ENCODE measurements at regions not wholly inside any gene's neighbourhood (a gene's known extent, or its start where the extent isn't known, plus 50 kb on each side); places are given as distances from the start of the nearest gene placed in this dataset.

DNA sequence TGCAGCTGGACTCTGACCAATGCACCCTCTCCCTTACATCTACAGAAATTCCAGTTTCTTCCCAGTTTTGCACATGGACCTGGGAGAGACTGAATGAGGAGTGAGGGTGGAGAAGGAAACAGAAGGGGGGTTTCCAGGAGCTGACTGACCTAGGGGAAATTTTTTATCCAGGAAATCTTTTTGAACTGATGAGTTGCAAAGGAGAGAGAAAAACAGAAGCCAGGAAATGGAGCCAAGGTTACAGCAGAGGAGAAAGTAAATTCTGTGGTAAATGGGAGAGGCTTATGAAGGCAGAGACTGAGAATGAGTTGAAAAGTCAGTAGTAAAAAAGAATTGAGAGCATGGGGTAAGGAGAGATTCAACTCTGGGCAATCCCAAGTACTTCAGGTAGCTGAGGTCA is 192.8 kb downstream of the SMIM20 start (continued):
- TF ChIP-seq, protein P1, sequence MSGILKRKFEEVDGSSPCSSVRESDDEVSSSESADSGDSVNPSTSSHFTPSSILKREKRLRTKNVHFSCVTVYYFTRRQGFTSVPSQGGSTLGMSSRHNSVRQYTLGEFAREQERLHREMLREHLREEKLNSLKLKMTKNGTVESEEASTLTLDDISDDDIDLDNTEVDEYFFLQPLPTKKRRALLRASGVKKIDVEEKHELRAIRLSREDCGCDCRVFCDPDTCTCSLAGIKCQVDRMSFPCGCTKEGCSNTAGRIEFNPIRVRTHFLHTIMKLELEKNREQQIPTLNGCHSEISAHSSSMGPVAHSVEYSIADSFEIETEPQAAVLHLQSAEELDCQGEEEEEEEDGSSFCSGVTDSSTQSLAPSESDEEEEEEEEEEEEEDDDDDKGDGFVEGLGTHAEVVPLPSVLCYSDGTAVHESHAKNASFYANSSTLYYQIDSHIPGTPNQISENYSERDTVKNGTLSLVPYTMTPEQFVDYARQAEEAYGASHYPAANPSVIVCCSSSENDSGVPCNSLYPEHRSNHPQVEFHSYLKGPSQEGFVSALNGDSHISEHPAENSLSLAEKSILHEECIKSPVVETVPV (CRISPR knock-in tag; IDR thresholded peaks at IDR 0.05), result no peak
- TF ChIP-seq ZNF70 (CRISPR knock-in tag; IDR thresholded peaks at IDR 0.05), result no peak
- TF ChIP-seq TCF4 (CRISPR knock-in tag; IDR thresholded peaks at IDR 0.05; ENCODE audit: borderline replicate concordance), result no peak
- no peak for TF ChIP-seq BACH2 (CRISPR knock-in tag; IDR thresholded peaks at IDR 0.05; ENCODE audit: borderline replicate concordance)

DNA sequence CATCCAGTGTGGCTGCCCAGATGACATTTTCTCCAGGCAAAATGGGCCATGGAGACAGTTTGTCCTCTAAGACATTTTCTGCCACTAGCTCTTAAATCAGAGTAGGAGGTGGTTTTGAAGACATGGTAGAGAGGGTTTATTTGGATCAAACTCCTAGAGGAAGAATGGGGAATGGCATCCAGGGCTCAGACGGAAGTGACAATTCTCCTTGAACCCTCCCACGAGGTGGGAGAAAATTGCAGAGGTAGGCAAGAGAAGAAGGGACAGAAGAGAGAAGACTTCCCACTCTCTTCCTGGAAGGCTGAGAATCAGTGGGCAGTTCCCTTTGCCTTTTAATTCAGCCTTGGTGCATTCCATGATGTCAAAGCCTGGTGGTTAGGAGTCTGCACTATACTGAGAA is 194.0 kb downstream of the SMIM20 start:
- ATAC-seq, result no peak
- TF ChIP-seq, protein P2, sequence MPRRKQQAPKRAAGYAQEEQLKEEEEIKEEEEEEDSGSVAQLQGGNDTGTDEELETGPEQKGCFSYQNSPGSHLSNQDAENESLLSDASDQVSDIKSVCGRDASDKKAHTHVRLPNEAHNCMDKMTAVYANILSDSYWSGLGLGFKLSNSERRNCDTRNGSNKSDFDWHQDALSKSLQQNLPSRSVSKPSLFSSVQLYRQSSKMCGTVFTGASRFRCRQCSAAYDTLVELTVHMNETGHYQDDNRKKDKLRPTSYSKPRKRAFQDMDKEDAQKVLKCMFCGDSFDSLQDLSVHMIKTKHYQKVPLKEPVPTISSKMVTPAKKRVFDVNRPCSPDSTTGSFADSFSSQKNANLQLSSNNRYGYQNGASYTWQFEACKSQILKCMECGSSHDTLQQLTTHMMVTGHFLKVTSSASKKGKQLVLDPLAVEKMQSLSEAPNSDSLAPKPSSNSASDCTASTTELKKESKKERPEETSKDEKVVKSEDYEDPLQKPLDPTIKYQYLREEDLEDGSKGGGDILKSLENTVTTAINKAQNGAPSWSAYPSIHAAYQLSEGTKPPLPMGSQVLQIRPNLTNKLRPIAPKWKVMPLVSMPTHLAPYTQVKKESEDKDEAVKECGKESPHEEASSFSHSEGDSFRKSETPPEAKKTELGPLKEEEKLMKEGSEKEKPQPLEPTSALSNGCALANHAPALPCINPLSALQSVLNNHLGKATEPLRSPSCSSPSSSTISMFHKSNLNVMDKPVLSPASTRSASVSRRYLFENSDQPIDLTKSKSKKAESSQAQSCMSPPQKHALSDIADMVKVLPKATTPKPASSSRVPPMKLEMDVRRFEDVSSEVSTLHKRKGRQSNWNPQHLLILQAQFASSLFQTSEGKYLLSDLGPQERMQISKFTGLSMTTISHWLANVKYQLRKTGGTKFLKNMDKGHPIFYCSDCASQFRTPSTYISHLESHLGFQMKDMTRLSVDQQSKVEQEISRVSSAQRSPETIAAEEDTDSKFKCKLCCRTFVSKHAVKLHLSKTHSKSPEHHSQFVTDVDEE (CRISPR knock-in tag; IDR thresholded peaks at IDR 0.05), result no peak
- TF ChIP-seq, protein P1 (CRISPR knock-in tag; IDR thresholded peaks at IDR 0.05), result no peak
- TF ChIP-seq ISL1 (CRISPR knock-in tag; IDR thresholded peaks at IDR 0.05), result no peak
- TF ChIP-seq PPARA (CRISPR knock-in tag; IDR thresholded peaks at IDR 0.05; ENCODE audit: borderline replicate concordance), result no peak
- no peak for TF ChIP-seq ZNF565 (CRISPR knock-in tag; conservative IDR thresholded peaks at IDR 0.05; ENCODE audit: low read depth)
- TF ChIP-seq CSDC2 (CRISPR knock-in tag; IDR thresholded peaks at IDR 0.05), result no peak
- no peak for TF ChIP-seq ZNF70 (CRISPR knock-in tag; IDR thresholded peaks at IDR 0.05)
- no peak for TF ChIP-seq ZFP3 (CRISPR knock-in tag; IDR thresholded peaks at IDR 0.05)
- TF ChIP-seq, protein P3, sequence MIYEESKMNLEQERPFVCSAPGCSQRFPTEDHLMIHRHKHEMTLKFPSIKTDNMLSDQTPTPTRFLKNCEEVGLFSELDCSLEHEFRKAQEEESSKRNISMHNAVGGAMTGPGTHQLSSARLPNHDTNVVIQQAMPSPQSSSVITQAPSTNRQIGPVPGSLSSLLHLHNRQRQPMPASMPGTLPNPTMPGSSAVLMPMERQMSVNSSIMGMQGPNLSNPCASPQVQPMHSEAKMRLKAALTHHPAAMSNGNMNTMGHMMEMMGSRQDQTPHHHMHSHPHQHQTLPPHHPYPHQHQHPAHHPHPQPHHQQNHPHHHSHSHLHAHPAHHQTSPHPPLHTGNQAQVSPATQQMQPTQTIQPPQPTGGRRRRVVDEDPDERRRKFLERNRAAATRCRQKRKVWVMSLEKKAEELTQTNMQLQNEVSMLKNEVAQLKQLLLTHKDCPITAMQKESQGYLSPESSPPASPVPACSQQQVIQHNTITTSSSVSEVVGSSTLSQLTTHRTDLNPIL (CRISPR knock-in tag; IDR thresholded peaks at IDR 0.05; ENCODE audit: low read depth), result no peak
- no peak for TF ChIP-seq ZC3H10 (CRISPR knock-in tag; IDR thresholded peaks at IDR 0.05)

DNA sequence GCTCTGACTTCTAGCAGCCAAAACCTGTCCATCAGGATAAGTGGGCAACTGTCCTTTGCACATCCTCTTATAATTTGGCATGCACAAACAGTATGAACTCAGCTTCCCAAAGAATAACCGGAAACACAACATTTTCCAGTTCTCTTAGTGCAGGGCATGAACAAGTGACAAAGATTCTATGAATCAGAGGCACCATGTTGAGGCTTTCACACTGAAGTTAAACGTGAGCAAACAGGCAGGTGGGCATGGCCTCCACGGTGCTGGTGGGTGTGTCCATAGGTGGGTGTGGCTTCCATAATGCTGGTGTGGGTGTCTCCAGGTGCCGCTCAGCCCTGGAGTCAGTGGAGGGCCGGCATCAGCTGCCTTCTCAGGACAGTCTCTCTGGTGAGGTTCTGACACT is 196.5 kb downstream of the SMIM20 start:
- TF ChIP-seq GLIS3 (CRISPR knock-in tag; IDR thresholded peaks at IDR 0.05) (no peak), ZFP30 (CRISPR knock-in tag; IDR thresholded peaks at IDR 0.05) (no peak), ZNF565 (CRISPR knock-in tag; conservative IDR thresholded peaks at IDR 0.05; ENCODE audit: low read depth) (no peak), SNAI2 (CRISPR knock-in tag; IDR thresholded peaks at IDR 0.05) (no peak), ARNTL (CRISPR knock-in tag; IDR thresholded peaks at IDR 0.05; ENCODE audit: borderline replicate concordance, low read depth) (no peak), ZFP3 (CRISPR knock-in tag; IDR thresholded peaks at IDR 0.05) (no peak), BACH2 (CRISPR knock-in tag; IDR thresholded peaks at IDR 0.05; ENCODE audit: borderline replicate concordance) (no peak), RARB (CRISPR knock-in tag; IDR thresholded peaks at IDR 0.05) (no peak), OSR1 (CRISPR knock-in tag; IDR thresholded peaks at IDR 0.05) (no peak)
- TF ChIP-seq, protein P4, sequence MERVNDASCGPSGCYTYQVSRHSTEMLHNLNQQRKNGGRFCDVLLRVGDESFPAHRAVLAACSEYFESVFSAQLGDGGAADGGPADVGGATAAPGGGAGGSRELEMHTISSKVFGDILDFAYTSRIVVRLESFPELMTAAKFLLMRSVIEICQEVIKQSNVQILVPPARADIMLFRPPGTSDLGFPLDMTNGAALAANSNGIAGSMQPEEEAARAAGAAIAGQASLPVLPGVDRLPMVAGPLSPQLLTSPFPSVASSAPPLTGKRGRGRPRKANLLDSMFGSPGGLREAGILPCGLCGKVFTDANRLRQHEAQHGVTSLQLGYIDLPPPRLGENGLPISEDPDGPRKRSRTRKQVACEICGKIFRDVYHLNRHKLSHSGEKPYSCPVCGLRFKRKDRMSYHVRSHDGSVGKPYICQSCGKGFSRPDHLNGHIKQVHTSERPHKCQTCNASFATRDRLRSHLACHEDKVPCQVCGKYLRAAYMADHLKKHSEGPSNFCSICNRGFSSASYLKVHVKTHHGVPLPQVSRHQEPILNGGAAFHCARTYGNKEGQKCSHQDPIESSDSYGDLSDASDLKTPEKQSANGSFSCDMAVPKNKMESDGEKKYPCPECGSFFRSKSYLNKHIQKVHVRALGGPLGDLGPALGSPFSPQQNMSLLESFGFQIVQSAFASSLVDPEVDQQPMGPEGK (CRISPR knock-in tag; IDR thresholded peaks at IDR 0.05; ENCODE audit: borderline replicate concordance), result no peak
- TF ChIP-seq, protein P2 (CRISPR knock-in tag; IDR thresholded peaks at IDR 0.05), result no peak
- TF ChIP-seq, protein P1 (CRISPR knock-in tag; IDR thresholded peaks at IDR 0.05), result no peak
- no peak for ATAC-seq
